ENCODE measurements at regions not wholly inside any gene's neighbourhood (a gene's known extent, or its start where the extent isn't known, plus 50 kb on each side); places are given as distances from the start of the nearest gene placed in this dataset.
"Not testable (repeated sequence)": the region's sequence is repeated elsewhere in the genome, so short reads cannot be mapped to it uniquely, and the experiment has no call there.

DNA sequence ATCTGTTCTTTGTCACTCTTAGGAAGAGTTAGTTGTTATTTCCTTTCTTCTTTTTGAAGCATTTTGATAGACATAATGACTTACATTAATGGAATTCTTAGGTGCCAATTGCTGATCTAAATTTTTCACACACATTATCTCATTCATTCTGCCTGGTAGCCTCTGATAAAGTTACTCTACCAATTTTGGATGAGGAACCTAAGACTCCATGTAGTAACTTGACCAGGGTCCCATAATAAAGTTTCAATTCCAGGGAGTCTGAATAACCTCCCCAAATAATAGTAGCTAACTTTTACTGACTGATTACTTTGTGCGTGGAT, 73.2 kb upstream of the CITED2 start:
- DNase-seq, result no peak

DNA sequence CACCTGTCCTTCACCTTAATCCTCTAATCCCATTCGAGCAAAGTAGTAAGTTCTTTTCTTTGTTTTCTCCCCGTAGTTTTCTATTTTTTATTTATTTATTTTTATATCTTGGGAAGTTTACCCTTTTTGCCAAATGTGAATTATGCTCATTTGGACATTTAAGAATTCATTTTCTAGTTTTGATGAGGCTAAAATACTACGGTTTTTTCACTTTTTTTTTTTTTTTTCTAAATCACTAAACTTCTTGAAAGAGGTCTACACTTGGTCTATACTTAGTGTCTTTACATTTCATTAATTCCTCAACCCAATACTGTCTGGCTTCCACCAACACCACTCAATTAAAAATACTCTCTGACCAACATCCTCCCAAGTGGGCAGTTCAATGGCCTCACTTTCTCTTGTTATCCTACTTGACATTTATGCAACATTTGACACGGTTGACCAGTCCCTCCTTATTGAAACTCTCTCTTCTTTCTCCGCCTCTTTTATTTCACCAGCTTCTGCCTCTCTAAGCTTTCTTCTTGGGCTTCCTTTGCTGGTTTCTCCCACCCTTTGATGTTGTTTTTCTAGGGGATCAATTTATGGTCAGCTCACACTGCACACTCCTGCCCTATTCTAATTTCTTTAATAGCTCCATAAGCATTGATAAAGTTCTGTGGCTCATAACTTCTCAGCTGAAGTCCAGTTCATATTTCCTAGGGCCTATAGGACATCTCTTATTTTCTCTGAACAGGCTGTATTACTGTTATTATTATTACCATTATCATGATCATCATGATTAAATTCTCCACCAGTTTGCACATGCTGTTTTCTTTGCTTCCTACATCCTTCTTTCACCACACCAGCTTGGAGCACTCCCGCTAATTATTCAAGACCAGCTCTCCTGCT, 72.6 kb upstream of the CITED2 start:
- DNase-seq, result no peak

DNA sequence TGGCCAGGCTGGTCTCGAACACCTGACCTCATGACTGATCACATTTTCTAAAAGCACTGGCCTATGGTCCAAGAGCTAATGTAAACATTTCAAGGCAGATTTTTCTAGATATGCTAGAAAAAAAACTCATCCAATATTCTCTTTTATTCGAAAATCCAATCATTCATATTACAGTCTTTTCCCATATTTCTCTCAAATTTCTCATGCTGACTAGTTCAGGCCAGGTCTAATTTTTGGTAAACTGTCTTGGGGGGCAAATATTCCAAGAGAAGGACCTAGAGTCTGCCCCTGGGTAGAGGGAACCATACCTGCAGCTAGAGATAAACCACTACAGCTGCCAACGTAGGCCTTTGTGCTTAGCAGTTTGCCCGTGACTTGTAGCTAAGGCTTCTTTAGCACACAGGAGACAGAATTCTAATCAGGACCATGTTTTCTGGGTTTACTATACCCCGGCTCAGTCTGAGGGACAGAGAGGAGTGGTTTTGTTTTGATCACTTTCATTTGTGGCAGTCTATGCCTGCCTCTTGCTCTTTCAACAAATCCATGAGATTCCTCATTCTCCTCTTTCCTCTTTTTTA, 71.8 kb upstream of the CITED2 start:
- DNase-seq, result no peak

DNA sequence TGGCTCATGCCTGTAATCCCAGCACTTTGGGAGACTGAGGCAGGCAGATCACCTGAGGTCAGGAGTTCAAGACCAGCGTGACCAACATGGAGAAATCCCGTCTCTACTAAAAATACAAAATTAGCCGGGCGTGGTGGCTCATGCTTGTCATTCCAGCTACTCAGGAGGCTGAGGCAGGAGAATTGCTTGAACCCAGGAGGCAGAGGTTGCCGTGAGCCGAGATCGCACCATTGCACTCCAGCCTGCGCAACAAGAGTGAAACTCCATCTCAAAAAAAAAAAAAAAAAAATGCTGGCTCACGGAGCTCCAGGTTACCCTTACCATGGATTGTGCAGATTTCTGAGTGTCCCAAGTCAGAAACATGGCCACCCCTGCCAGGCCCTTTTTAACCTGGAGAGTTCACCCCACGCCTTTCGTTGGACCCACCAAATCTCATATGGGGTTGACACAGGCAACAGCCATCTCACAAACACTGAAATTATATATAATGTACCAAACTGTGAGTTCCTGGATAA, 69.9 kb upstream of the CITED2 start:
- DNase-seq, result not testable (repeated sequence)

DNA sequence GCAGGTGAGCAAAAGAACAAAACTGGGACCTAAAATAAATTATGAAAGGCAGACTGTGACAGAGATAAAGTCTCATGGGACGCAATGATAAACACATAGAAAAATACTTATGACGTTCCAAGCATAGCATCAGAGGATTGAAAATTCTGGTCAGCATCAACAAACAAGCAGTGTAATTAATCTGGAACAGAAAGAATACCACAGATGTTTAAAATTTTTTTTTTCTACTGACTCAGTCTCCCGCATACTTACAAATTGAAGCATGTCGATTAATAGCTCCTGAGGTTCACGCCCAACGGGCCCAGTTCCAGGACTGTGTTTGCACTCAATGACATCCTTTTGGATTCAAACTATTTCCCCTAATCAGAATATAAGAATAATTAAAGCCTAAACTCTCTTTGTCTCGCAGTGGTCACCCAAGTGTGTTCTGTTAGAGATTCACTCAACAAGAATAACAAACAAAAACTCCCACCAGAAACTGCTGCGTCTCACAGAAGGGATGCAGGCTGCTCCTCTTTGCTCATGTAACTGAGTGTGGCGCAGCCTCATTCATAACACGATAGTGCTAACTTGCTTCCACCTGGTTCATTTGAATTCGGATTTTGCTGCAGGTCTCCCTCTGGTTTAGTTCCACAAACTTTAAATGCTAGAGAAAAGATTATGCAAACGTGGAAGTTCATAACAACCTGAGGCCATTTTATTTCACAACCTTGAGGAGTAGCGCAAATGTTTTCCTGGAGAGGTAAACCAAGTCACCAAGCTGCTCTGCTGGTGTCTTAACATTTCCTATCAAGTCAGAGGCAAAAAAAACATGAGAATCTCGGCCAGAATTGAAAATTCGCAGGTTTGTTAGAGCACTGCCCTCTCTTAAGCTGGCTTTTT, 69.0 kb upstream of the CITED2 start:
- no peak for DNase-seq

DNA sequence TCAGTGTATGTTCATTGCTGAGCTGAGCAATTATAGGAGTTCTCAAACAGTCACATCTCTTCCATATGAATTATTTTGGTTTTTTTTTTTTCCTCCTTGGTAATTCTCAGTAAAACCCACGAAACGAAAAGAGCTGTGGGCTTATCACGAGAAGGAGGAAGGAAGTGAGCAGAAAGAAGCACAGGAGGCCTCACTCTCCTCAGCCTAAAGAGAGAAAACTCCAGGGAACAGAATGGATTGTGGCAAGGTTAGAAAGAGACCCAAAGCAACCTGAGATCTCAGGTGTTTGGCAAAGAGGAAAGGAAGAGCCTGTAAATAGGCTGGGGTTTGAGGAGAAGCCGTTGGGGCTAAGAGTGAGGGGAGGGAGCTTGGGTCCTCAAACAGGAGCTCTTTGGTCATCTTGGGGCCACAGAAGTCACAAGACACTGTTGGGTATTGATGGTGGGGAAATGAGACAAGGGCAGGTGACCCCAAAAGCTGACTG, 67.8 kb upstream of the CITED2 start:
- no peak for DNase-seq

DNA sequence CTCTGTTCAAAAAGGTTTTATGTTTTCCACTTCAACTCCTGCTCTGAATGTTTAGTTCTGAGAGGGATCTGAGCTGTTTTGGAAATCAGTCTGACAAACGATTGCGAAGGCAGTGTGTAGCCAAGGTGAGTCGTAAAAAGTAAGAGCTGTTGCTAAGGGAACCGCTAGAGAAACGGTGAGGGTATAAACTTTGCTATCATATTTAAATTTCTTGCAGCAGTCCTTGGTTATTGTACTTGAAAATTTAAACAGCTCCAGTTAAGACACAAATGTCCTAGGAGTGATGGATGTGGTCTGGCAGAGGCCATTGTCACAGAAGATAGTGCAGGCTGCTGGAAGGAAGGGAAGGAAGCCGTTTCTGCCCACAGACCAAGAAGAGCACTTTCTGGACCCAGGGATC, 64.9 kb upstream of the CITED2 start:
- DNase-seq, result no peak

DNA sequence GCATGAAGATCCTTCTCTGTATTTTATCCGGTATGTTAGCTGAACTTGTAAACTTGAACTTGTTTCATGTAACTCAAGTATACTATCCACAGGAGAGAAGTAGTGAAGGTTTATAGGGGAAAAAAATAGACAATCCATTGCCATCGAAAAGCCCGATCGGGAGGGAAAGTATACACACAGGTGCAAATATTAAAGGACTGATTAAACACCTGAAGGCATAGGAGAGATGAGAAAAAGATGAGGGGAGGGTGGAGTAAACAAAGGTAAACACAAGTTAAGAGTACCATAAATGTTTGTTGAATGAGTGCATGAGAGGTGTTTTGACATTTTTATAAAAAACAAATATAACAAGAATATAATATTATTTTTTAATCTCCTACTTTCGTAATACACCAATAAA, 64.3 kb upstream of the CITED2 start:
- no peak for DNase-seq

DNA sequence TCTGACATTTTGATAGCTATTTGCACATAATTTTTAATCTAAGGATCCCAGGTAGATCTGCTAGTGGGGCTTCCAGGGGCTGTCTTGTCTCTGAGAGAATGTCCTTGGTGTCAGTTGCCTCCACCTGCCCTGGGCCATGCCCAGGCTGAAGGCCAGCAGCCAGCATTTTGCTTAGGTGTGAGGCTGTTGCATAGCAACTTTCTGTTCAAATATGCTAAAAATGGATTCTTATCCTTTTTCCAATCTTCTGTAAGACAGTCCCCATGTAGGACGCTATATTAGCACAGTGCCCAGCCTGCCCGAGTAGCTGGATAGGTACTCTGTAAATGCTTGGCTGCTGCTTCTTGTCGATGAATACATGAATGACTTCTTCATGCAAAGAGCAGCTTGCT, 62.5 kb upstream of the CITED2 start:
- no peak for DNase-seq

DNA sequence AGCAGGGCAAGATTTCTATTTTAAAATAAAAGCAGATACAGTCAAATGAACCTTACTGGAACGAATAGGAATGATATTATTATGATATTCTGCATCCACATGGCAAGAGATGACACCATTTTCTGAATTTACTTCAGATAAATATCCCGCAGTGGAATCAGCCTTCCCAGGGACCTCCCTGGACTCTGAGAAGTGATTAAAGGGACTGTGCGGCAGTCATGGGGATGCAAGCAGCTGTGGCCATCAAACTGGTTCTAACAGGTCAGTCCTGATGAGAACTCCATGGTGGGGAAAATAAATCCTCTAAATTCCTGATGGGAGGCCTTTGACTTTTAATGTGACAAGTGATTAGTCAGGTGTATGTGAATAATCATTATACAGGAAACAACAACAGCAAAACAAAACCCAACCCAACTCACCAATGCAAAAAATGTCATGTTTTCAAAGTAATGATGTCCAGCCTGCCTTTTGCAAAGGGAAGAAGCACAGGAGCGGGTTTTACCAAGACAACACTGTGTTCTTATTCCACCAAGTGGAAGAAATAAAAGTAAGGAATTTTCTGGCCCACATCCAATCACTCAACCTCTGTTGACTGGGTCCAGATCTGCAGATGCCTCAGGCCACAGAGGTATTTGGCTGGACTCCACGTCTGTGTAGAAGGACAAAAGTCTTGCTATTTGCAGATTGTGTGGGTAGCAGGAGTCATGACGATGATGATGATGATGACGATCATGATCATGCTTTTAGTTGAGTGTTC, 61.9 kb upstream of the CITED2 start:
- no peak for DNase-seq

DNA sequence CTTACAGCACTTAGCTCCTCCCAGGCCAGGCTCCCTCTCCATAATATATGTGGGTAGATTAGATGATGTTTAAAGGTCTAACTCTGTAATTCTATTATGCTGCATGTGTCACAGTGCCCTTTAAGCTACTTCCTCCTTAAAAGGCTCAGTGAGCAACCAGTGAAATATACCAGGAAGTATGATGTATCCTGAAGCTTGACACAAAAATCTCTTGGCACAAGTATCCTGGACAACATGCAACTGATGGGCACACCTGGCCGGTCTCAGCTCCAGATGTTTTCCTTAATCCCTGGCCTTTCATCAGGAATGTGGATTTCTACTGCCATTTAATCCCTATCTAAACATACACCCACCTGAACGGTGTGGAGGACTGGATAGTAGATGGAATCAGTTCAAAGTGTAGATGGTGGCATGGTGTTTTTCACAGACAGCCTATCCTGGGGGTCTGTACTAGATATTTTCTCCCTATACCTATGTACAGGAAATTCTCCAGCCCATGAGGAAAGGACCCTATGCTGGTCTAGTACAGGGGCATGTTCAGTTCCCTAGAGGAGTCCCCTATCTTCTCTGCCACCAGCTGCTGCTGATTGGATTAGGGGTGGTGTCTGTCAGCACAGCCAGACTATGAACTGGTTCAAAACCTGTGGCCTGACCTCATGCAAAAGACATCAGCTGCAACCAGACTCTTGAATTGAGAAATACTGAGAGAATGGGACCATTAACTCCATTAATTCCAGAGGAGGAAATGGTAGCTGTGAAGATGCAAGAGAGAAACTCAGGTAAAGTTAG, 59.4 kb upstream of the CITED2 start:
- no peak for DNase-seq

DNA sequence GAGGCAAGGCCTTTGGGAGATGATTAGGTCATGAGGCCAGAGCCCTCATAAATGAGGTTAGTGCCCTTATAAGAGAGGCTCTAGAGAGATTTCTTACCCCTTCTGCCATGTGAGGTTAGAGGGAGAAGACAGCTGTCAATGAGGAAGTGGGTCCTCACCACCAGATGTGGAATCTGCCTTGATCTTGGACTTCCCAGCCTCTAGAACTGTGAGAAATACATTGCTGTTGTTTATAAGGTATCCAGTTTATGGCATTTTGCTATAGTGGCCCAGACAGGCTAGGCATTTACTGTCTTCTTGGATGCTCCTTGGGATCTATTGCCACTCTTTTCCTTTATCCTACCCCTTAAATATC, 57.1 kb upstream of the CITED2 start:
- DNase-seq, result no peak

DNA sequence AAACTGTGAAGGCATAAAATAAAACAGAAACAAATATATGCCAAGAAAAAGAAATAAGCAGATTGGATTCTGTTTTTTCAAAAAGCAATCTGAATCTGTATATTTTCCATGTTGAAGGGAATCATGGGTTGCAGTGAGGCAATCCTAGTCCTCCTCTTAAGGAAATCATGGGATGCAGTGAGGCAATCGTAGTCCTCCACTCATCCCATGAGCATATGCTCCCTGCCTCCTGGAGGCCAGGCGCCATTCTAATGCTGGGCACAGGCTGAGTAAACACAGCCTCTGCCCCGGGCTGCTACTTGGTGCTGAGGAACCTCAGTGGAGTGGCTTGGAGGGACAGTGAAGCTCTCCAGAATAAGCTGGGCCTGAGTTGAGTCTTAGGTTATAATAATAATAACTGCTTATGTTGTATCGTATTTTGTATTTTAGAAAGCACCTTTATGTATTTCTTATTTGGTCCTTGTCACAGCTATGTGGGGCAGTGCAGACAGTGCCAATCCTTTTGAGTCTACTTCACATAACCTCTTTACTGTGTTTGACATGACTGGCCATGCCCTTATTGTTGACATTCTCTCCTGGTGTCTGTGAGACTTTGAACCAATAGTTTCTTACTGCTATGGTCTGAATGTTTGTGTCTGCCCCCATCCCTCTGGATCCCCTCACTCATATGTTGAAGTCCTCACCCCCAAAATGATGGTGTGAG, 56.6 kb upstream of the CITED2 start:
- no peak for DNase-seq

DNA sequence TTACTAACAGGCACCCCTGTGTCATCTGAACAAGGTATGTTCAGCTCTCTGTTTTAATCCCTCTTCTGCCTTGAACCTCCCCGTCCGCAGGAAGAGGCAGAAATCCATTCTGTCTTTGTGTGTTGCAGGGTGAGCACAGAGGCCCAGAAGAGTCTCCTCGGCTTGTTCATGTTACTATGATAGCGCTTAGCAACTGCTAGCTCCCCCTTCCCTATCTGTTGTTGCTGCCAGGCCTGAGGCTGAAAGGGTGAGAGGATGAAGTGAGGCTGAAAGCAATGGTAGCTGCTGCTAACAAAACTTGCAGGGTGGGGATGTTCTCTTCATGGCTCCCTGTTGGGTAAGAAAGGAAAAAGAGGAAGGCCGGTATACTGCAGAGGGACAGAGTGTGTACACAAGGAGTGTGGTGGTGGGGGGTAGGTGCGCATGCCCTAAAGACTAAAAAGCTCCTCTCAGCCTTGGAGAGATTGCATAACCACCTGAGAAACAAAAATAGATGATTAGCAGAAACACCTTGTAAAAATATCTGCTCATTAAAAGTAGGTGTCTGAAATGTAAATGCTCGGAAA, 55.2 kb upstream of the CITED2 start:
- DNase-seq, result no peak

DNA sequence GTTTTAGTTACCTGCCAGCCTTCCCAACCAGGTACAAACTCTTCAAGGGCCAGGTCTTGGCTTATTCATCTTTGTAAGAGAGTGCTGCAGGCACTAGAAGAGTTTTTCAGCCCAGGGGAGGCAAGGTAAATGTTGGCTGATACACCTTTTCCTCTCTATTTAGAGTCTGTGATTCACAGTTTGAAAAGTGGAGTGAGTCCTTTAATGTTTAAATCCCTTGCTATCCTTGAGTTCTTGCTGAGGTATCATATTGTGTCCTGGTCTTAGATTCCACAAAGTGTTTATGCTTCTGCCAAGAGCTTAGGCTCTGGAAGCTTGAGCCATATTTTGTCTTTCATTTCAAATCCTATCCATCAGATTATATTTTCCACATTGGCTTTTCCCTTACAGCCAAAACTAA, 52.8 kb upstream of the CITED2 start:
- DNase-seq, result no peak

DNA sequence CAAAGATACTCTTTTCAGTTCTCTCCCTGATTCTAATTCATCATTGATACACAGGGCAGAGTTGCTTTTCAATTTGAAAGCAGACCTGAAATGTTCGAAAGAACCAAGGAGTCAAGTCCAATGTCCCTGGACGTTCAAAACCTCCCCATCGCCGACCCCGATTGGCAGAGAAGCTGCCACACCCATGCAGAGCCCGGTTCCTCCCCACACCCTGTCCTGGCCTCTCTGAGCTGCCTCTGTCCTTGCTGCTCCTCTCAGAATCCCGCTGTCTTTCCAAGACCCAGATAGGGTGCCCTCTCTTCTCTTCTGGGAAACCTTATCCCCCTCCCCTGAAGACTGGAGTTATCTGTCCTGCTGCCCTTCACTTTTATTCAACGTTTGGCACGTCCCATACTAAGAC, 52.3 kb upstream of the CITED2 start:
- DNase-seq, result no peak

DNA sequence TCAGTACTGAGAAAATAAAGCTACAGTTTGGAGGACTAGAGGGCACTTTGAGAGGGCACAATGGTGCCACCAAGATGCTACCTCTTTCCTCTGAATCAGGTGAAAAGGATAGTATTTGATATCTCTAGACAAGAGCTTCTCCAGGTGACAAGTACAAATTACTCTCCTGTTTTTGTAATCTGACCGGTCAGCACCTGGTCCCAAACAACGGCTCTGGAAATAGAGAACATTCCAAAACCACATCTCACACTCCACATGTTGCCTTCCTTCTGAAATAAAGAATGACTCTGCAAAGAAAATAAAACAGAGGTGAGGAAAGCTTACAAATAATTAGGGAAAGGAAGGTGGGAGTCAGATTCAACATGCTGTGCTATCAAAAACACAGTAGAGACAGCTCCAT, 51.3 kb upstream of the CITED2 start:
- no peak for DNase-seq

DNA sequence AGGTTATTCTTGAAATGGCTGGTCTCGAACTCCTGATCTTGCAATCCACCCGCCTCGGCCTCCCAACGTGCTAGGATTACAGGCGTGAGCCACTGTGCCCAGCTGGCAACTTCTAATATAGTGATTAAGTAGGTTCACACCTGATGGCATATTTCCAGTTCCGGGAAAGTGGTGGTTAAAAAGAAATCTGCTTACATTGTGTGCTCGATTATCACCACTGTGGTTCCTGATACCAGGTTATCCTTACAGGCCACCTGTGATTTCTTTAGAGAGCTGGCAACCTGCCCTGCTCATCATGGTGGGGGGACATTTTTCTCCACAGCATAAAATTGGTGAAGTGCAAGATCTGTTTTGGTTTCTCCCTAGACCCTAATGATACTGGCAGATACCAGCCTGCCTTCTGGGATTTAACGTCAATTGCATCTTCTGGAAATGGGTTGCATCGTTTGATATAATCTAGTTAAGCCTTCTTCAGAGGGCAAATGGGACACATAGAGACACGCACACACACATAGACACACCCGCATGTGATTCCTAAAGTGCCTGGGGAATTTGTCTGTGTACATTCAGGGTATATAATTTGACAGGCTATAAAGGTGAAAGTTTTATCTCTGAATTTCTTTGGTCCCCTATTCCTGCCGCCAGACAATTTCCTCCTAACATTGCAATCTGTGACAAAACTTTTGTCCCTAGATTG, 49.7 kb upstream of the CITED2 start:
- peak; percentile 10 to 53 for DNase-seq

Measured in NCI-H2081 (cell line).